GM12873 (cell line): ENCODE measurements at regions not wholly inside any gene's neighbourhood (a gene's known extent, or its start where the extent isn't known, plus 50 kb on each side); places are given as distances from the start of the nearest gene placed in this dataset.

ENCODE experiments used
- TF ChIP-seq, protein P1 (sequence below): IDR thresholded peaks from 2 replicates; pipeline ENCODE4 v1.5.1; 2012; ENCODE audit warnings: low read depth, mild to moderate bottlenecking, moderate library complexity, low read length, control low read depth; ENCODE audit not compliant: insufficient read depth; ENCODE audit errors: missing control alignments

GRCh38 chr3:35417080-35417479 is 222.2 kb upstream of the ARPP21 start:
- TF ChIP-seq, protein P1, sequence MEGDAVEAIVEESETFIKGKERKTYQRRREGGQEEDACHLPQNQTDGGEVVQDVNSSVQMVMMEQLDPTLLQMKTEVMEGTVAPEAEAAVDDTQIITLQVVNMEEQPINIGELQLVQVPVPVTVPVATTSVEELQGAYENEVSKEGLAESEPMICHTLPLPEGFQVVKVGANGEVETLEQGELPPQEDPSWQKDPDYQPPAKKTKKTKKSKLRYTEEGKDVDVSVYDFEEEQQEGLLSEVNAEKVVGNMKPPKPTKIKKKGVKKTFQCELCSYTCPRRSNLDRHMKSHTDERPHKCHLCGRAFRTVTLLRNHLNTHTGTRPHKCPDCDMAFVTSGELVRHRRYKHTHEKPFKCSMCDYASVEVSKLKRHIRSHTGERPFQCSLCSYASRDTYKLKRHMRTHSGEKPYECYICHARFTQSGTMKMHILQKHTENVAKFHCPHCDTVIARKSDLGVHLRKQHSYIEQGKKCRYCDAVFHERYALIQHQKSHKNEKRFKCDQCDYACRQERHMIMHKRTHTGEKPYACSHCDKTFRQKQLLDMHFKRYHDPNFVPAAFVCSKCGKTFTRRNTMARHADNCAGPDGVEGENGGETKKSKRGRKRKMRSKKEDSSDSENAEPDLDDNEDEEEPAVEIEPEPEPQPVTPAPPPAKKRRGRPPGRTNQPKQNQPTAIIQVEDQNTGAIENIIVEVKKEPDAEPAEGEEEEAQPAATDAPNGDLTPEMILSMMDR: no peak

DNA sequence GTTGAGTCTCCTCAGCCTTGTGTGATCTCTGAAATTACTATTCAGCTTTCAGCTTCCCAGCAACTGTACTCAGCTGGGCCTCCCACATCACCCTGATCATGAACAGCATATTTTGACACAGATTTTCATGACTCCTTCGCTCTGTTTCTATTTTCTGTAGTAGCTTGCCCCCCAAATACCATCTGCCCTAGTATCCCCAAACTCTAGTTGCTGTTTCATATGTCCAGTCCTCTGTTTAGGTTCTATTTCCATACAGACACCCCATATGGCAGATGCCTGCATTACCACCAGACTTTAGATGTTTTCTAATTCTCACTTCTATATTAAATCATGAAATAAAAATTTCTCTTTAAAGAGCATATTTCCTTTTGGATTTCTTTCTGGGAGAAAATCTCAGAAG is 217.2 kb upstream of the ARPP21 start:
- TF ChIP-seq, protein P1: no peak

DNA sequence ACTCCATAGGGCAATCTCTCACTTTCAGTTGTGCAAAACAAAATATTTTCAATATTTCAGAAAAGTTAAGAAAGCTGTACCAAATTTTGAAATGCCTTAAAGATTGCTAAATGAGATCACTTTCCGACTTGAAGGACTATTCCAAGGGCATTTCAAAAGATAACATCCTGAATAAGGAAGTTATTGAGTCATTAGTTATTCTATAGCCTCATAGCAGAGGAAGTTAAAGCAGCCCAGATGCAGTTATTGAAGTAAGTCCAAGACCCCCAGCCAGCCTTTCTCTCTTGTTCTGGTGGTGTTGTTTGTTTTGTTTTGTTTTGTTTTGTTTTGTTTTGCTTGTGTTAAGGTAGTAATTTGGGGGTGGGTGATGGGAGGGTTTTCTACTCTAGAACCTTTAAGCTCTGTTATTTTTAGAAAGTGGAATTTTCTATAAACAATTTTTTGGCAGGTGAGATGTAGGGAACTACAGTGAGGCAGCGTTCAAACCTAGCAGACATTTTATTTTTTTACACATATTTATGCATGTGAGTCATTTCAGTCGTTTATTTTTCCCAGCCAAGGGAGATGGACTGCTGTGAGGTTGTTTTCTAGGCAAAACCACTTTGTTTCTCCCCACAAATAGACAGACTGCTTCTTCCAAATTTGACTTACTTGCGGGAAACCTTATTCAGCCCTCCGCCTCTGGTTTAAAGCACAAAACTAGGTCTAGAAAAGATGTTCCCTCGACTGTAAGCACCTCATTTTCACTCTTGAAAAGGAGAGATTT is 216.3 kb upstream of the ARPP21 start:
- TF ChIP-seq, protein P1: no peak

DNA sequence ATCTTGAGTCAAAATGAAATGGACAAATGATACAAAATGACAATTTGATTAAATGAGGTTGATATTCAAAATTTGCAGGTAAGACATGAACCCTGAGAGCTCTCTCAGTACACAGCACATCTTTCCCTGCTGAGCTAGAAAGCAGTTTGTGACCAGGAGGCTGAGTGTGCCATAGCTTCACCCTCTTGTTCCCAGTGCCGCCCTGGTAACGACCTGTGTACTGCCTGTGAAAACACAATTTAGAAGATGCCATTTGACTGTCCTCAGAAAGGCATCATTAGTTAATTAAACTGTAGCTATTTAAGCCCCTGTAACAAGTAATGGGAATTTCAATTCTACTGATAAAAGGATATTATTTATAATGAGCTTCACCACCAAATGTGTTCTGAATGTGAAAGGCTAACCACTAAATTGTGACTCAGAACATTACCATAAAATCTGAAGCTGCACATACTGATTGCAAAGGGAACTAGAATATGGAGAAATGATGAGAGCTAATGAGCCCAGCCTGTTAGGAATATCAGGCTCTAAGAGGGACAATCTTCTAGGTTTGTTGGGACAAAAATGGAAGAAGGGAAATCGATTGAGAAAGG is 212.9 kb upstream of the ARPP21 start:
- TF ChIP-seq, protein P1: no peak

DNA sequence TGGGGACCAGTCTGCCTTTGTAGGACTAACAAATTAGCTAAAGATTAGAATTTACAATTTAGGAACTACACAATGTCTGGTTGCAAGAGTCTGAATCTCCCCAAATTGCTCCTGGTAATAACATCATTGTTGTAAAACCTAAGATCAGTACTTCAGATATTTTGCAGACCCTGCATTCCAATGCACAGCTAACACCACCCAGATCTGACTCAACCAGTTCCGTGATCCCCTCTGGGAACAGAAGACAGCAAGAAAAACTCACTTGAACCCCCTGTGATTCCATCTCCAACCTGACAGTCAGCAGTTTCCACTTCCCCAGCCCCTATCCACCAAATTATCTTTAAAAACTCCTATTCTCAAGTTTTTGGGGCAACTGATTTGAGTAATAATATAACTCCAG is 201.9 kb upstream of the ARPP21 start:
- TF ChIP-seq, protein P1: no peak

- TF ChIP-seq, protein P1: no peak
Observed at GRCh38 chr3:35438101-35438500, 201.2 kb upstream of the ARPP21 start.

DNA sequence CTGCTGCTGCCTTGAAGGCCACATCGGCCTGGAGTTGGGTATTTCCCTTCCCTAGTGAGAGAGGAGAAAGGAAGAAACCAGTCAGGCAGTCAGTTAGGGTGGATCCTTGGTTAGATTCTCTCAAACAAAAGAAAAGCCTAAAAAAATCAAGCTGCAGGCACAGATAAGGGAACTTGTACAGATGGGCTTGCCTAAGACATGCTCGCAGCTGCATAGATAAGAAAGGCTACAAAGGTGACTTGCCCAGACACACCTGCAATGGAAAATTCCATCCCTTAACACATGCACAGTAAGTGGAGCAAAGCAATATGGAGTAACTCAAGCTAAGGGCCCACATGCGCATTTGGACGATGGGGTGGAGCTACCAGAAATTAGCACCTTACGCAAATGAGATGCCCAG is 199.7 kb upstream of the ARPP21 start:
- TF ChIP-seq, protein P1: no peak
